GM19035 (cell line): ENCODE measurements at regions not wholly inside any gene's neighbourhood (a gene's known extent, or its start where the extent isn't known, plus 50 kb on each side); places are given as distances from the start of the nearest gene placed in this dataset.
"Not testable (repeated sequence)": the region's sequence is repeated elsewhere in the genome, so short reads cannot be mapped to it uniquely, and the experiment has no call there.

ENCODE experiments used
- ATAC-seq: cut with Tn5 transposase; IDR thresholded peaks from one replicate; pipeline ENCODE4 v1.9.1; 2021; ENCODE audit not compliant: unreplicated experiment

- ATAC-seq = no peak
Measured at GRCh38 chr6:92962846-92963245, 456.5 kb downstream of the EPHA7 start.

GRCh38 chr6:92952111-92952510, 467.2 kb downstream of the EPHA7 start:
- ATAC-seq = not testable (repeated sequence)

GRCh38 chr6:92945799-92946198, 473.6 kb downstream of the EPHA7 start:
- ATAC-seq = no peak

- ATAC-seq = no peak
Measured at GRCh38 chr6:92944132-92944531, 475.2 kb downstream of the EPHA7 start.

- ATAC-seq = no peak
Measured at GRCh38 chr6:92942549-92942948, 476.8 kb downstream of the EPHA7 start.

GRCh38 chr6:92934625-92935024, 484.7 kb downstream of the EPHA7 start:
- no peak for ATAC-seq

GRCh38 chr6:92930171-92930570, 489.2 kb downstream of the EPHA7 start:
- no peak for ATAC-seq

- no peak for ATAC-seq
Measured at GRCh38 chr6:92922216-92922806, 497.0 kb downstream of the EPHA7 start.

GRCh38 chr6:92915466-92915865, 503.9 kb downstream of the EPHA7 start:
- ATAC-seq = no peak

- ATAC-seq = no peak
Measured at GRCh38 chr6:92911301-92911700, 508.1 kb downstream of the EPHA7 start.

- ATAC-seq = no peak
Measured at GRCh38 chr6:92910646-92911045, 508.7 kb downstream of the EPHA7 start.

- ATAC-seq = no peak
Measured at GRCh38 chr6:92906385-92906784, 513.0 kb downstream of the EPHA7 start.

GRCh38 chr6:92893741-92894140, 525.6 kb downstream of the EPHA7 start:
- ATAC-seq = no peak

GRCh38 chr6:92892626-92893170, 526.7 kb downstream of the EPHA7 start:
- no peak for ATAC-seq

GRCh38 chr6:92888316-92888715, 531.0 kb downstream of the EPHA7 start:
- ATAC-seq = no peak

- ATAC-seq = no peak
Measured at GRCh38 chr6:92887871-92888270, 531.5 kb downstream of the EPHA7 start.

- ATAC-seq = no peak
Measured at GRCh38 chr6:92879526-92879925, 539.8 kb downstream of the EPHA7 start.

- ATAC-seq = no peak
Measured at GRCh38 chr6:92864966-92865555, 554.3 kb downstream of the EPHA7 start.

GRCh38 chr6:92849636-92850035, 569.7 kb downstream of the EPHA7 start:
- no peak for ATAC-seq

- ATAC-seq = no peak
Measured at GRCh38 chr6:92848901-92849300, 570.5 kb downstream of the EPHA7 start.

GRCh38 chr6:92848459-92848858, 570.9 kb downstream of the EPHA7 start:
- no peak for ATAC-seq

GRCh38 chr6:92847988-92848387, 571.4 kb downstream of the EPHA7 start:
- ATAC-seq = no peak
